ENCODE measurements at regions not wholly inside any gene's neighbourhood (a gene's known extent, or its start where the extent isn't known, plus 50 kb on each side); places are given as distances from the start of the nearest gene placed in this dataset.

GRCh38 chr4:188372058-188372457, 232.8 kb downstream of the TRIML1 start:
- Histone ChIP-seq H3K27me3 (ENCODE audit: control insufficient read depth, insufficient read depth, low read length) (no peaks in the 10 kb centered on the region), H2AK5ac (ENCODE audit: low read depth, low read length) (no peak overlapping the region), H2BK15ac (ENCODE audit: low read depth, low read length) (no peak overlapping the region), H2BK5ac (ENCODE audit: low read depth, low read length, poor library complexity, severe bottlenecking) (no peak overlapping the region), H4K5ac (ENCODE audit: low read depth, low read length) (no peak overlapping the region), H2AK9ac (replicated peaks; ENCODE audit: low read depth, low read length, poor library complexity) (no peak overlapping the region), H4K8ac (ENCODE audit: low read depth in 2 of 2, low read length in 2 of 2) (no peak overlapping the region; a peak in 1 of 4 replicates), H3K18ac (ENCODE audit: low read depth, low read length) (no peak overlapping the region), H2BK20ac (ENCODE audit: low read depth, low read length) (no peak overlapping the region), H3K4me1 (ENCODE audit: control insufficient read depth, insufficient read depth, low read length) (no peaks in the 10 kb centered on the region), H3K27ac (ENCODE audit: insufficient read depth, low read length) (no peak overlapping the region), H3K9me1 (ENCODE audit: insufficient read depth, low read length) (no peaks in the 10 kb centered on the region), H3K9me3 (ENCODE audit: control insufficient read depth, insufficient read depth, low read length) (peaks cover 5% of the 10 kb centered on the region), H3K56ac (ENCODE audit: extremely low read depth, insufficient read depth, low read length) (no peak overlapping the region), H3K9ac (ENCODE audit: low read depth, low read length) (no peak overlapping the region), H4K91ac (ENCODE audit: insufficient read depth, low read depth, low read length) (no peak overlapping the region), H3K79me1 (ENCODE audit: low read depth in 1 of 2, low read length in 2 of 2) (no peaks in the 10 kb centered on the region), H3K4ac (ENCODE audit: low read depth, low read length) (no peak overlapping the region), H3K4me3 (ENCODE audit: insufficient read depth, low read depth, low read length) (no peak overlapping the region), H3K4me2 (ENCODE audit: low read depth, low read length) (0 out of 2 replicates have a peak overlapping the region, but pooled peaks have one; percentile 13), H2AFZ (replicated peaks; ENCODE audit: low read length, poor library complexity) (no peak overlapping the region), H3K23ac (ENCODE audit: low read depth, low read length) (no peak overlapping the region), H3K36me3 (ENCODE audit: control insufficient read depth, insufficient read depth, low read length) (no peaks in the 10 kb centered on the region), H2BK120ac (ENCODE audit: low read depth, low read length) (no peak overlapping the region), H4K20me1 (ENCODE audit: insufficient read depth, low read length) (no peaks in the 10 kb centered on the region), H3K14ac (replicated peaks; ENCODE audit: low read depth, low read length) (no peak overlapping the region)
- TF ChIP-seq BHLHE40 (IDR thresholded peaks at IDR 0.05; ENCODE audit: low read depth, low read length) (peak; percentile 36; the same call in 1 of the 2 replicates), NFE2L2 (IDR thresholded peaks at IDR 0.05; ENCODE audit: low read depth, low read length) (no peak), FOS (IDR thresholded peaks at IDR 0.05; ENCODE audit: low read depth, low read length) (peak; percentile 56; the same call in 1 of the 2 replicates), CEBPB (IDR thresholded peaks at IDR 0.05; ENCODE audit: low read depth, low read length) (no peak)
- intact Hi-C loops (cut with micrococcal nuclease): loop anchor here (10.0 kb wide), 1 partner anchor 767 kb away; no protein-coding TSS in a partner anchor
- BruUV-seq (replicated peaks): no TSS peak
- dilution Hi-C loops (cut with HindIII; ENCODE audit: low sequenced_read_pairs, unreplicated experiment): no loop called here
- in situ Hi-C loops (cut with MboI; ENCODE audit: low sequenced_read_pairs): no loop called here
- ATAC-seq (ENCODE audit: low read depth): peak; percentile 60
- POLR2A ChIA-PET (ENCODE audit: unreplicated experiment): no interaction called here
- CTCF ChIA-PET: no interaction called here
- DNase-seq: peak; percentile 73
- WGBS, 2 experiments (ENCODE audit: extremely low coverage in 2 of 2, insufficient read length in 1 of 2): no CpG with 5 or more reads among the region's 1 CpG

All from IMR-90 (cell line).